ENCODE measurements at regions not wholly inside any gene's neighbourhood (a gene's known extent, or its start where the extent isn't known, plus 50 kb on each side); places are given as distances from the start of the nearest gene placed in this dataset.
"Not testable (repeated sequence)": the region's sequence is repeated elsewhere in the genome, so short reads cannot be mapped to it uniquely, and the experiment has no call there.

DNA sequence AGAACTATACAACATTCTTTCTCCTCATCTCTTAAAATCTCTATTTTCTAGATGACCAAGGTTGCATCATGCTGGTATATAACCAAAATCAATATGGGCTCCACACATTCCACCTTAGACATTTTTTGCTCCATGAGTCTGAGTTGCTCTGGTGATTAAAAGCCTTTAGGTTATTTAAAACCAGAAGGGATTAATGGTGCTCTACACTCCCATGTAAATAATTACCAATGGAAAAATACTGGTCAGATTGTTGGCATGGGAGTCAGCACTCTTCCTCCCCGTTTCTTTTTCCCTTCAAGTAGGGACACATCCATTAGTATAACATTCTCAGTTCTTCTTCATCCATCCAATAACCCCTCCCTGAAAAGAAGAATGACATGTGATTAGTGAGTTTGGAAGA is 747.7 kb downstream of the PCDH17 start (continued):
- TF ChIP-seq, protein P1, sequence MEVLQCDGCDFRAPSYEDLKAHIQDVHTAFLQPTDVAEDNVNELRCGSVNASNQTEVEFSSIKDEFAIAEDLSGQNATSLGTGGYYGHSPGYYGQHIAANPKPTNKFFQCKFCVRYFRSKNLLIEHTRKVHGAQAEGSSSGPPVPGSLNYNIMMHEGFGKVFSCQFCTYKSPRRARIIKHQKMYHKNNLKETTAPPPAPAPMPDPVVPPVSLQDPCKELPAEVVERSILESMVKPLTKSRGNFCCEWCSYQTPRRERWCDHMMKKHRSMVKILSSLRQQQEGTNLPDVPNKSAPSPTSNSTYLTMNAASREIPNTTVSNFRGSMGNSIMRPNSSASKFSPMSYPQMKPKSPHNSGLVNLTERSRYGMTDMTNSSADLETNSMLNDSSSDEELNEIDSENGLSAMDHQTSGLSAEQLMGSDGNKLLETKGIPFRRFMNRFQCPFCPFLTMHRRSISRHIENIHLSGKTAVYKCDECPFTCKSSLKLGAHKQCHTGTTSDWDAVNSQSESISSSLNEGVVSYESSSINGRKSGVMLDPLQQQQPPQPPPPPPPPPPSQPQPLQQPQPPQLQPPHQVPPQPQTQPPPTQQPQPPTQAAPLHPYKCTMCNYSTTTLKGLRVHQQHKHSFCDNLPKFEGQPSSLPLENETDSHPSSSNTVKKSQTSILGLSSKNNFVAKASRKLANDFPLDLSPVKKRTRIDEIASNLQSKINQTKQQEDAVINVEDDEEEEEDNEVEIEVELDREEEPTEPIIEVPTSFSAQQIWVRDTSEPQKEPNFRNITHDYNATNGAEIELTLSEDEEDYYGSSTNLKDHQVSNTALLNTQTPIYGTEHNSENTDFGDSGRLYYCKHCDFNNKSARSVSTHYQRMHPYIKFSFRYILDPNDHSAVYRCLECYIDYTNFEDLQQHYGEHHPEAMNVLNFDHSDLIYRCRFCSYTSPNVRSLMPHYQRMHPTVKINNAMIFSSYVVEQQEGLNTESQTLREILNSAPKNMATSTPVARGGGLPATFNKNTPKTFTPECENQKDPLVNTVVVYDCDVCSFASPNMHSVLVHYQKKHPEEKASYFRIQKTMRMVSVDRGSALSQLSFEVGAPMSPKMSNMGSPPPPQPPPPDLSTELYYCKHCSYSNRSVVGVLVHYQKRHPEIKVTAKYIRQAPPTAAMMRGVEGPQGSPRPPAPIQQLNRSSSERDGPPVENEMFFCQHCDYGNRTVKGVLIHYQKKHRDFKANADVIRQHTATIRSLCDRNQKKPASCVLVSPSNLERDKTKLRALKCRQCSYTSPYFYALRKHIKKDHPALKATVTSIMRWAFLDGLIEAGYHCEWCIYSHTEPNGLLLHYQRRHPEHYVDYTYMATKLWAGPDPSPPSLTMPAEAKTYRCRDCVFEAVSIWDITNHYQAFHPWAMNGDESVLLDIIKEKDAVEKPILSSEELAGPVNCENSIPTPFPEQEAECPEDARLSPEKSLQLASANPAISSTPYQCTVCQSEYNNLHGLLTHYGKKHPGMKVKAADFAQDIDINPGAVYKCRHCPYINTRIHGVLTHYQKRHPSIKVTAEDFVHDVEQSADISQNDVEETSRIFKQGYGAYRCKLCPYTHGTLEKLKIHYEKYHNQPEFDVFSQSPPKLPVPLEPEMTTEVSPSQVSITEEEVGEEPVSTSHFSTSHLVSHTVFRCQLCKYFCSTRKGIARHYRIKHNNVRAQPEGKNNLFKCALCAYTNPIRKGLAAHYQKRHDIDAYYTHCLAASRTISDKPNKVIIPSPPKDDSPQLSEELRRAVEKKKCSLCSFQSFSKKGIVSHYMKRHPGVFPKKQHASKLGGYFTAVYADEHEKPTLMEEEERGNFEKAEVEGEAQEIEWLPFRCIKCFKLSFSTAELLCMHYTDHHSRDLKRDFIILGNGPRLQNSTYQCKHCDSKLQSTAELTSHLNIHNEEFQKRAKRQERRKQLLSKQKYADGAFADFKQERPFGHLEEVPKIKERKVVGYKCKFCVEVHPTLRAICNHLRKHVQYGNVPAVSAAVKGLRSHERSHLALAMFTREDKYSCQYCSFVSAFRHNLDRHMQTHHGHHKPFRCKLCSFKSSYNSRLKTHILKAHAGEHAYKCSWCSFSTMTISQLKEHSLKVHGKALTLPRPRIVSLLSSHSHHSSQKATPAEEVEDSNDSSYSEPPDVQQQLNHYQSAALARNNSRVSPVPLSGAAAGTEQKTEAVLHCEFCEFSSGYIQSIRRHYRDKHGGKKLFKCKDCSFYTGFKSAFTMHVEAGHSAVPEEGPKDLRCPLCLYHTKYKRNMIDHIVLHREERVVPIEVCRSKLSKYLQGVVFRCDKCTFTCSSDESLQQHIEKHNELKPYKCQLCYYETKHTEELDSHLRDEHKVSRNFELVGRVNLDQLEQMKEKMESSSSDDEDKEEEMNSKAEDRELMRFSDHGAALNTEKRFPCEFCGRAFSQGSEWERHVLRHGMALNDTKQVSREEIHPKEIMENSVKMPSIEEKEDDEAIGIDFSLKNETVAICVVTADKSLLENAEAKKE (CRISPR knock-in tag; IDR thresholded peaks at IDR 0.05), result no peak
- TF ChIP-seq, protein P2, sequence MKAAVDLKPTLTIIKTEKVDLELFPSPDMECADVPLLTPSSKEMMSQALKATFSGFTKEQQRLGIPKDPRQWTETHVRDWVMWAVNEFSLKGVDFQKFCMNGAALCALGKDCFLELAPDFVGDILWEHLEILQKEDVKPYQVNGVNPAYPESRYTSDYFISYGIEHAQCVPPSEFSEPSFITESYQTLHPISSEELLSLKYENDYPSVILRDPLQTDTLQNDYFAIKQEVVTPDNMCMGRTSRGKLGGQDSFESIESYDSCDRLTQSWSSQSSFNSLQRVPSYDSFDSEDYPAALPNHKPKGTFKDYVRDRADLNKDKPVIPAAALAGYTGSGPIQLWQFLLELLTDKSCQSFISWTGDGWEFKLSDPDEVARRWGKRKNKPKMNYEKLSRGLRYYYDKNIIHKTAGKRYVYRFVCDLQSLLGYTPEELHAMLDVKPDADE (IDR thresholded peaks at IDR 0.05), result no peak
- TF ChIP-seq STAT1 (IDR thresholded peaks at IDR 0.05; ENCODE audit: unreplicated experiment) (no peak), ZNF331 (CRISPR knock-in tag; IDR thresholded peaks at IDR 0.05; ENCODE audit: low read depth) (no peak)

DNA sequence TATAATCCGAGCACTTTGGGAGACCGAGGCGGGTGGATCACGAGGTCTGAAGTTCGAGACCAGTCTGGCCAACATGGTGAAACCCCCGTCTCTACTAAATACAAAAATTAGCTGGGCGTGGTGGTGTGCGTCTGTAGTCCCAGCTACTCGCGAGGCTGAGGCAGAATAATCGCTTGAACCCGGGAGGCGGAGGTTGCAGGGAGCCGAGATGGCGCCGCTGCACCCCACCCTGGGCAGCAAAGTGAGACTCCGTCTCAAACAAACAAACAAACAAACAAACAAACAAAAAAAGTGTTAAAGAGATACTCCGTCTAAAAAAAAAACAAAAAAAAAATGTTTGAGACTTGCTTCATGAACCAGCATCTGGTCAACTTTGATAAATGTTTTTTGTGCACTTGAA is 753.8 kb downstream of the PCDH17 start:
- not testable (repeated sequence) for H3K27ac ChIP-seq (ENCODE audit: low read depth); H3K27ac Mint-ChIP-seq; H3K36me3 ChIP-seq (ENCODE audit: insufficient read depth); ATAC-seq; H2AFZ ChIP-seq; H3K36me3 Mint-ChIP-seq (ENCODE audit: low read depth); H3F3A ChIP-seq (replicated peaks; ENCODE audit: low read depth); H3K27me3 ChIP-seq (ENCODE audit: insufficient read depth); H3K4me1 ChIP-seq (ENCODE audit: insufficient read depth); H3K9me3 Mint-ChIP-seq; H3K4me1 Mint-ChIP-seq; H3K4me2 ChIP-seq; H3K9me2 ChIP-seq (ENCODE audit: insufficient read depth); H3K4me3 Mint-ChIP-seq; H3K4me3 ChIP-seq; DNase-seq (ENCODE audit: low spot score); H4K20me1 ChIP-seq (replicated peaks; ENCODE audit: insufficient read depth); H3K79me2 ChIP-seq (replicated peaks; ENCODE audit: insufficient read depth); H3K27me3 Mint-ChIP-seq (ENCODE audit: insufficient read depth, low read depth, poor library complexity)

Data from GM23338 (cell line).